WI38 (cell line): ENCODE measurements at regions not wholly inside any gene's neighbourhood (a gene's known extent, or its start where the extent isn't known, plus 50 kb on each side); places are given as distances from the start of the nearest gene placed in this dataset.

Source experiments
- H3K4me3 ChIP-seq: 2 replicates; pipeline ENCODE4 v1.5.1; 2011; ENCODE audit warnings: low read depth, mild to moderate bottlenecking, control low read depth, low read length
- CTCF ChIP-seq: IDR thresholded peaks from 2 replicates; pipeline ENCODE4 v1.5.1; 2012; ENCODE audit warnings: low read depth, mild to moderate bottlenecking, control low read depth, low read length

- no peak overlapping the region for H3K4me3 ChIP-seq
- no peak for TF ChIP-seq CTCF
Observed at GRCh38 chr14:80100681-80101080, 110.6 kb downstream of the DIO2 start.

GRCh38 chr14:80095623-80096022 is 115.7 kb downstream of the DIO2 start:
- no peak overlapping the region for H3K4me3 ChIP-seq
- no peak for TF ChIP-seq CTCF

GRCh38 chr14:80087411-80087810 is 123.9 kb downstream of the DIO2 start:
- TF ChIP-seq CTCF: no peak
- no peak overlapping the region for H3K4me3 ChIP-seq

- no peak for TF ChIP-seq CTCF
- no peak overlapping the region for H3K4me3 ChIP-seq
Observed at GRCh38 chr14:80084196-80084595, 127.1 kb downstream of the DIO2 start.

GRCh38 chr14:80080601-80081000 is 130.7 kb downstream of the DIO2 start:
- no peak for TF ChIP-seq CTCF
- no peak overlapping the region for H3K4me3 ChIP-seq

- H3K4me3 ChIP-seq: no peak overlapping the region
- no peak for TF ChIP-seq CTCF
Observed at GRCh38 chr14:80078501-80078900, 132.8 kb downstream of the DIO2 start.

- no peak for TF ChIP-seq CTCF
- no peak overlapping the region for H3K4me3 ChIP-seq
Observed at GRCh38 chr14:80077262-80077661, 134.0 kb downstream of the DIO2 start.
